ENCODE measurements at regions not wholly inside any gene's neighbourhood (a gene's known extent, or its start where the extent isn't known, plus 50 kb on each side); places are given as distances from the start of the nearest gene placed in this dataset.
"Not testable (repeated sequence)": the region's sequence is repeated elsewhere in the genome, so short reads cannot be mapped to it uniquely, and the experiment has no call there.

DNA sequence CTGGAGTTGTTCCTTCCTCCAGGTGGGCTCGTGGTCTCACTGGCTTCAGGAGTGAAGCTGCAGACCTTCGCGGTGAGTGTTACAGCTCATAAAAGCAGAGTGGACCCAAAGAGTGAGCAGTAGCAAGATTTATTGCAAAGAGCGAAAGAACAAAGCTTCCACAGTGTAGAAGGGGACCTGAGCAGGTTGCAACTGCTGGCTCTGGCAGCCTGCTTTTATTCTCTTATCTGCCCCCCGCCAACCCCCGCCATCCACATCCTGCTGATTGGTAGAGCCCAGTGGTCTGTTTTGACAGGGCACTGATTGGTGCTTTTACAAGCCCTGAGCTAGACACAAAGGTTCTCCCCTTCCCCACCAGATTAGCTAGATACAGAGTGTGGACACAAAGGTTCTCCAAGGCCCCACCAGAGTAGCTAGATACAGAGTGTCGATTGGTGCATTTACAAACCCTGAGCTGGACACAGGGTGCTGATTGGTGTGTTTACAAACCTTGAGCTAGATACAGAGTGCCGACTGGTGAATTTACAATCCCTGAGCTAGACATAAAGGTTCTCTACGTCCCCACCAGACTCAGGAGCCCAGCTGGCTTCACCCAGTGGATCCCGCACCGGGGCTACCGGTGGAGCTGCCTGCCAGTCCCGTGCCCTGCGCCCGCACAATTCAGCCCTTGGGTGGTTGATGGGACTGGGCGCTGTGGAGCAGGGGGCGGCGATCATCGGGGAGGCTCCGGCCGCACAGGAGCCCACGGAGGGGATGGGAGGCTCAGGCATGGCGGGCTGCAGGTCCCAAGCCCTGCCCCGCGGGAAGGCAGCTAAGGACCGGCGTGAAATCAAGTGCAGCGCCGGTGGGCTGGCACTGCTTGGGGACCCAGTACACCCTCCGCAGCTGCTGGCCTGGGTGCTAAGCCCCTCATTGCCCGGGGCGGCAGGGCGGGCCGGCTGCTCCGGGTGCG lies 999.5 kb upstream of the SPRY2 start:
- not testable (repeated sequence) for DNase-seq; H3K4me3 ChIP-seq (ENCODE audit: low read length); H3K36me3 ChIP-seq (ENCODE audit: control insufficient read depth, insufficient read depth, low read length); H3K4me1 ChIP-seq (ENCODE audit: control insufficient read depth, insufficient read depth, low read length); H3K27ac ChIP-seq (ENCODE audit: low read length); H3K27me3 ChIP-seq (ENCODE audit: control insufficient read depth, insufficient read depth, low read length); H3K9me3 ChIP-seq (ENCODE audit: control insufficient read depth, low read depth, low read length)
- WGBS (ENCODE audit: insufficient coverage, low lambda C conversion rate): no CpG with 5 or more reads among the region's 36 CpGs

DNA sequence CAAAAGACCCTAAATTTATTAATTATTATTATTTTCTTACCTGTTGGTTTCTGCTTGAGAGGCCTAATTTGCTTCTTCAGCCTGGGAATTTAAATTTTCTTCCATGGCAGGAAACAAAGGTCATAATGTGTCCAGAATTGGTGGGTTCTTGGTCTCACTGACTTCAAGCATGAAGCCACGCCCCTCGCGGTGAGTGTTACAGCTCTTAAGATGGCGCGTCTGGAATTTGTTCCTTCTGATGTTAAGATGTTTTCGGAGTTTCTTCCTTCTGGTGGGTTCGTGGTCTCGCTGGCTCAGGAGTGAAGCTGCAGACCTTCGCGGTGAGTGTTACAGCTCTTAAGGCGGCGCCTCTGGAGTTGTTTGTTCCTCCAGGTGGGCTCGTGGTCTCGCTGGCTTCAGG lies 998.7 kb upstream of the SPRY2 start:
- not testable (repeated sequence) for H3K27ac ChIP-seq (ENCODE audit: low read length); H3K27me3 ChIP-seq (ENCODE audit: control insufficient read depth, insufficient read depth, low read length); DNase-seq; H3K4me3 ChIP-seq (ENCODE audit: low read length); H3K4me1 ChIP-seq (ENCODE audit: control insufficient read depth, insufficient read depth, low read length); H3K36me3 ChIP-seq (ENCODE audit: control insufficient read depth, insufficient read depth, low read length); H3K9me3 ChIP-seq (ENCODE audit: control insufficient read depth, low read depth, low read length)
- WGBS (ENCODE audit: insufficient coverage, low lambda C conversion rate): 100% methylated on average over 2 of the region's 14 CpGs

DNA sequence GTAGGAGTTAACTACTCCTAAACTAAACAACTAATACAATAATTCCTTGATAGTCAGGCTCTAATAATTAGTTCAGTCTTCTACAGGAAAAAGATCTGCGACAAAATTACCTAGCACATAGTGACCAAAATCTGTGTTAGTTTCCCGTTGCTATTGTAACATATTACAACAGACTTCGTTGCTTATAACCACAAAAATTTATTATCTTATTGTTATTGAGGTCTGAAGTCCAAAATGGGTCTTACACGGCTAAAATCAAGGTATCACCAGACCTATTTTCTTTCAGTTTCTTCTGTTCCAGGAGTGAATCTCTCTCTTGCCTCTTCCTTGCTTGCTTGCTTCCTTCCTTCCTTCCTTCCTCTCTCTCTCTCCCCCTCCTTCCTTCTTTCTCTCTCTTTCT lies 993.6 kb upstream of the SPRY2 start:
- Histone ChIP-seq H3K4me3 (ENCODE audit: low read length) (no peak overlapping the region), H3K27me3 (ENCODE audit: control insufficient read depth, insufficient read depth, low read length) (no peaks in the 10 kb centered on the region), H3K27ac (ENCODE audit: low read length) (no peak overlapping the region), H3K36me3 (ENCODE audit: control insufficient read depth, insufficient read depth, low read length) (no peaks in the 10 kb centered on the region), H3K9me3 (ENCODE audit: control insufficient read depth, low read depth, low read length) (peaks cover 7% of the 10 kb centered on the region), H3K4me1 (ENCODE audit: control insufficient read depth, insufficient read depth, low read length) (no peaks in the 10 kb centered on the region)
- DNase-seq: peak; percentile 12 to 66
- 14% methylated on average over 2 of the region's 4 CpGs for WGBS (ENCODE audit: insufficient coverage, low lambda C conversion rate)

DNA sequence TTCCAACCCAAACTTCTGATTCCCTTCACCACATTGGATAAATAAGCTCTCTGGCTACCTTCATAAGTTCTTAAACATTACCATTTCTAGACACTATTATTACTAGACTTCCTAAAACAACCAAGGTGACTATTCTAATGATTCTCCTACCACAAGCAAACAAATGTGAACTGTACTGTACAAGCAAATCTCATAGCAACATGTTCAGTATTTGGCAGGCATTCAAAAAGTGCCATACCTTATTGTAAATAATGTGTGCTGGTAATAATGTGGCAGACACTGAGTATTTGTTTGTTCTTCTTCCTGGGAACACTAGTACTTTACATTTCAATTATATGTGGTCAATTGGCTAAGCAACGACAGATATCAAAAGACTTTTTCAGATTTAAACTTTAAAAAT lies 986.0 kb upstream of the SPRY2 start:
- no peaks in the 10 kb centered on the region for H3K36me3 ChIP-seq (ENCODE audit: control insufficient read depth, insufficient read depth, low read length)
- no peak for DNase-seq
- no peaks in the 10 kb centered on the region for H3K4me1 ChIP-seq (ENCODE audit: control insufficient read depth, insufficient read depth, low read length)
- H3K27me3 ChIP-seq (ENCODE audit: control insufficient read depth, insufficient read depth, low read length): no peaks in the 10 kb centered on the region
- no peak overlapping the region for H3K4me3 ChIP-seq (ENCODE audit: low read length)
- H3K9me3 ChIP-seq (ENCODE audit: control insufficient read depth, low read depth, low read length): peaks cover 7% of the 10 kb centered on the region
- WGBS (ENCODE audit: insufficient coverage, low lambda C conversion rate): 83% methylated on average over 1 of the region's 1 CpG
- no peak overlapping the region for H3K27ac ChIP-seq (ENCODE audit: low read length)

DNA sequence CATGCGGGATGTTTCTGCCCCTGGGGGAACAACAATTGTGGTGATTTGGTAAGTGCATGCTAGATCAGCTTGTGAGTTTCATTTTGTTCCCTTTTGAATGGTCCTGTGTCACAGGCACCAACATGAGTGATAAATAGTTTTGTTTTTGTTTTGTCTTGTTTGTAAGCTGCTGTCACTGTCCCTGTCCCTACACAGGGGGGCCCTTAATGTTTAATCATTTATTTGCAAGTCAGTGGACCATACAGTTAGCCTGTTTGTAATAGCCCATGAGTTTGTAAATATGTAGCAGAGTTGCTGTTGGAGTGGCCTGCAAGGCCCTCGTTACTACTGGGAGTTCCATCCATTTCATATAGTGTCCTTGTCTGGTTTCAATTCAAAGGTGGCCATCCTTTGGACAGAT lies 979.6 kb upstream of the SPRY2 start:
- DNase-seq: no peak
- H3K4me1 ChIP-seq (ENCODE audit: control insufficient read depth, insufficient read depth, low read length): no peaks in the 10 kb centered on the region
- H3K36me3 ChIP-seq (ENCODE audit: control insufficient read depth, insufficient read depth, low read length): no peaks in the 10 kb centered on the region
- WGBS (ENCODE audit: insufficient coverage, low lambda C conversion rate): no CpG with 5 or more reads among the region's 2 CpGs
- H3K9me3 ChIP-seq (ENCODE audit: control insufficient read depth, low read depth, low read length): no peaks in the 10 kb centered on the region
- H3K27ac ChIP-seq (ENCODE audit: low read length): no peak overlapping the region
- H3K4me3 ChIP-seq (ENCODE audit: low read length): no peak overlapping the region
- H3K27me3 ChIP-seq (ENCODE audit: control insufficient read depth, insufficient read depth, low read length): no peaks in the 10 kb centered on the region

DNA sequence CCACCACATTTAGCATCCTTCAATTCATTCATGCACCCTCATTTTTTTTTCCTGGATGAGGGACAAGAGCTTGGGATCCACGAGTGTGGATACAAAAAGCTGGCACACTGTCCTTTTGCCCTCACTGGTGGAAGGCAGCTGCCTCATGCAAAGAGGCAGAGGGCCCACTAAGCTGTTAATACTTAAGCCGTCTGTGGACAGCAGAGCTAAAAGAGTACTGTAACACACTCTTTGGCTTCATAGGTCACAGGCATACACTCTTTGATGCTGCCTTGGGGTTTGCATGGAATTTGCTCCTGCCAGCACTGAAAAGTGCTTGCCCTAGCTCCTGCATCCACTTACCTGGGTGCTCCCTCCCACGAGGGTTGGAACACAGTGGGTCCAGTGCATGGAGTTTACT lies 978.4 kb upstream of the SPRY2 start:
- Histone ChIP-seq H3K4me1 (ENCODE audit: control insufficient read depth, insufficient read depth, low read length) (no peaks in the 10 kb centered on the region), H3K27me3 (ENCODE audit: control insufficient read depth, insufficient read depth, low read length) (no peaks in the 10 kb centered on the region), H3K4me3 (ENCODE audit: low read length) (no peak overlapping the region), H3K36me3 (ENCODE audit: control insufficient read depth, insufficient read depth, low read length) (no peaks in the 10 kb centered on the region), H3K27ac (ENCODE audit: low read length) (no peak overlapping the region), H3K9me3 (ENCODE audit: control insufficient read depth, low read depth, low read length) (no peaks in the 10 kb centered on the region)
- no CpG with 5 or more reads among the region's 3 CpGs for WGBS (ENCODE audit: insufficient coverage, low lambda C conversion rate)
- DNase-seq: no peak

DNA sequence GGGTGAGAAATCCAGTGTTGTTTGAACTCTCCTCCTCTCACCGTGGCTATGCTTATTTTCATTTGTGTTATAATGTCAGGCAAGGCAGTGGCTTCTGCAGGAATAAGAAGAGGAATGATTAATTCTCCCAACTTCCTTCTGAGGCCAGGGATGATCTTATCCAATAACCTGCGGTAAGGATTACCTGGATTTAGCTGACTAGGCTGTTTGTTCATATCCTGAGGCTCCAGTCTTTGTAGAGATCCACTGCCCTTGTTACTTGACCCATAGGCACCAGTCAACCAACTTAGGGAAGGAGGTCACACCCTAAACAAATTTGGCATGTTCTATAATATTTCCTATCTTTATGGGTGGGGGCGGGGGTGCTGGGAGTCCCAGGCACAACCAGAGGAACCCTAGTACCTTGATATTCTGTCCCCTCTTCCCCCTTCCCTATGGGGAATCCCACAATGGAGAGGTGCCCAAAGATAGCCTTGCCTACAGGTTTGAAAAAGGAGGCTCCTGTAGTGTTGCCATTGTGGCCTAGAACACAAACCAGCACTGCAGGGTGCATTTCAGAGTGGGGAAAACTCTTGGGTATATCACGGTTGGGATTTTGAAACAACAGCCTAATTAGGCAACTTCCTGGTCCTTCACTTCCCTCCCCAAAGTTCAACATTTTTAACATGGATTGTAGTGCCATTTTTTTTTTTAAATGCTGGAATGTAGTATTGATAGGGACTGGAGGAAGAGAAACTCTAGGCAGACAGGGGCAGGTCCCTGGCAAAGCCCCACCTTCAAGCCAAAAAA lies 977.5 kb upstream of the SPRY2 start:
- H3K4me3 ChIP-seq (ENCODE audit: low read length): no peak overlapping the region
- no peak overlapping the region for H3K27ac ChIP-seq (ENCODE audit: low read length)
- no peaks in the 10 kb centered on the region for H3K9me3 ChIP-seq (ENCODE audit: control insufficient read depth, low read depth, low read length)
- no peaks in the 10 kb centered on the region for H3K4me1 ChIP-seq (ENCODE audit: control insufficient read depth, insufficient read depth, low read length)
- no peaks in the 10 kb centered on the region for H3K36me3 ChIP-seq (ENCODE audit: control insufficient read depth, insufficient read depth, low read length)
- no peak for DNase-seq
- WGBS (ENCODE audit: insufficient coverage, low lambda C conversion rate): no CpG with 5 or more reads among the region's 4 CpGs
- no peaks in the 10 kb centered on the region for H3K27me3 ChIP-seq (ENCODE audit: control insufficient read depth, insufficient read depth, low read length)

DNA sequence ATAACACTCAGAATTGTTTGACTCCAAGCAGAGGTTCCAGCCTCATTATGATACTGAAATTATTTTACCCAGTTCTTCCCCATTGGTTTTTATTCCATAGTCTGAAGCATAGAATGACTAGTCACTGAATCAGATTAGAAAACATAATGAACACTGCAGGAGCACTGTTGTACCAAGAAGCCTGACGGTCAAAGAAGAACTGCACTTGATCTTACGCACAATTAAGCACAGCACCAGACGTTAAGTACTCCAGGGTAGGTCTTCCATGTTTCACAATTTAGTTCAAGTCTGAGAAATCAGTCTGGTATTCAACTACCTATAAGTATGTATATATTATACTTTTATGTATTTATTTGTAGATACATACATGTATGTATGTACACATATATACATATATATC lies 973.5 kb upstream of the SPRY2 start:
- no CpG with 5 or more reads among the region's 3 CpGs for WGBS (ENCODE audit: insufficient coverage, low lambda C conversion rate)
- H3K9me3 ChIP-seq (ENCODE audit: control insufficient read depth, low read depth, low read length): no peaks in the 10 kb centered on the region
- no peaks in the 10 kb centered on the region for H3K27me3 ChIP-seq (ENCODE audit: control insufficient read depth, insufficient read depth, low read length)
- H3K4me1 ChIP-seq (ENCODE audit: control insufficient read depth, insufficient read depth, low read length): no peaks in the 10 kb centered on the region
- H3K36me3 ChIP-seq (ENCODE audit: control insufficient read depth, insufficient read depth, low read length): no peaks in the 10 kb centered on the region
- DNase-seq: no peak
- no peak overlapping the region for H3K4me3 ChIP-seq (ENCODE audit: low read length)
- no peak overlapping the region for H3K27ac ChIP-seq (ENCODE audit: low read length)

DNA sequence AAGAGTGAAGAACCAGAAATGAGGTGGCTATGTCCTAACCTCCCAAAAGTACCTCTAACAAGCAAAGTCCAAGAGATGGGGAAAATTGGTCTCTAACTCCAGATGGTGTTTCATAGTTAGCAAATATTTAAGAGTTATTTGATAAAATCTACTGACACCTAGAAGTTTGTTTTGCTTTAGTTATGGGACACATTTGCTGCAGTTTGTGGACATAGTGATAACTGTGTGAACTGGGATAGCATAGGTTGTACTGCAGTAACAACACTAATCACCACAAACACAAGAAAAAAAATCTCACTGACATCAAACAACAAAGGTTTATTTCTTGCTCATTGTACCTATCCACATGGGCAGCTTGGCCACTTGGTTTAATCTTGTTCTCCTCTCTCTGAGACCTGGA lies 965.0 kb upstream of the SPRY2 start:
- no peak overlapping the region for H3K4me3 ChIP-seq (ENCODE audit: low read length)
- H3K9me3 ChIP-seq (ENCODE audit: control insufficient read depth, low read depth, low read length): no peaks in the 10 kb centered on the region
- H3K27ac ChIP-seq (ENCODE audit: low read length): no peak overlapping the region
- H3K36me3 ChIP-seq (ENCODE audit: control insufficient read depth, insufficient read depth, low read length): no peaks in the 10 kb centered on the region
- DNase-seq: no peak
- no peaks in the 10 kb centered on the region for H3K4me1 ChIP-seq (ENCODE audit: control insufficient read depth, insufficient read depth, low read length)
- H3K27me3 ChIP-seq (ENCODE audit: control insufficient read depth, insufficient read depth, low read length): no peaks in the 10 kb centered on the region

DNA sequence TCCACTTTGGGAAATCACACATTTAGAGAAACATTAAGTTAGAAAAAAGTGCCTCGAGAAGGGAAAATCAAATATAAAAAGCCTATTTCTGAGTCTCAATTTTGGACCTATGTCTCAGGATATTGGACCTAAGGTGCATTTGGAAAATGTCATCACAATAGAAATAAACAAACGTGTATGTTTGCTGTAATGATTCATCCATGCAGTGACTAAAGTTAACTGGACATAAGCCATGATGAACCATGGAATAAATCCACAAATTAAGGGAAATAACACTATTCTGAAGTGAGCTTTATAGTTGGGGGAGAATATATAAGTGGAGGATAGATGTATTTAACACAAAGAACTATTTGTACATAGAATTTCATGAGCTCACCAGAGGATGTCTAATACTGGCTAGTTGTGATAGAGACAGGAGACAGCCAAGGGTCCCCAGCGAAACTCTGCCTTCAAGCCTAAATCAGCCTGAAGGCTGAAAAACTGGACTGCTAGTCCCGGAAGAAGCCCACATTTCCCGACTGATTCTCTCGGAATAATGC lies 963.3 kb upstream of the SPRY2 start:
- H3K9me3 ChIP-seq (ENCODE audit: control insufficient read depth, low read depth, low read length): no peaks in the 10 kb centered on the region
- 86% methylated on average over 1 of the region's 6 CpGs for WGBS (ENCODE audit: insufficient coverage, low lambda C conversion rate)
- no peaks in the 10 kb centered on the region for H3K4me1 ChIP-seq (ENCODE audit: control insufficient read depth, insufficient read depth, low read length)
- no peak overlapping the region for H3K4me3 ChIP-seq (ENCODE audit: low read length)
- no peaks in the 10 kb centered on the region for H3K36me3 ChIP-seq (ENCODE audit: control insufficient read depth, insufficient read depth, low read length)
- H3K27ac ChIP-seq (ENCODE audit: low read length): no peak overlapping the region
- no peaks in the 10 kb centered on the region for H3K27me3 ChIP-seq (ENCODE audit: control insufficient read depth, insufficient read depth, low read length)
- DNase-seq: no peak
